ENCODE measurements at regions not wholly inside any gene's neighbourhood (a gene's known extent, or its start where the extent isn't known, plus 50 kb on each side); places are given as distances from the start of the nearest gene placed in this dataset.

DNA sequence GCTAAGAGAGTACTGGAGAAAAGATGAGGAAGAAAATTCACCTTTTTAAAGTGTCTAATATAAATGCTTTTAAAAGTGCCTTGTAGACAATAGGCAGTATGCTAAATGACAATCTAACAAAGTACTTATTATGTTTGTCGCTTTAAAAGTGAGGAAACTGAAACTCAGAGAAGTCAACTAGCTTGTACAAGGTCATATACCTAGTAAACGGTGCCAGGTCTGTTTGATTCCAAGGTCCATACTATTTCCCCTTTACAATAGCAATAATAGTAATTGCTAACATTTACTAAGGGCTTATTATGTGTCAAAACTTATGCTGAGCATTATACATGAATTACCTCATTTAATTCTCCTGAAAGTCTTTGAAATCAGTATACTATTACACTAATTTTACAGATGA lies 328.6 kb upstream of the SLC24A2 start:
- DNase-seq (ENCODE audit: low spot score): no peak

DNA sequence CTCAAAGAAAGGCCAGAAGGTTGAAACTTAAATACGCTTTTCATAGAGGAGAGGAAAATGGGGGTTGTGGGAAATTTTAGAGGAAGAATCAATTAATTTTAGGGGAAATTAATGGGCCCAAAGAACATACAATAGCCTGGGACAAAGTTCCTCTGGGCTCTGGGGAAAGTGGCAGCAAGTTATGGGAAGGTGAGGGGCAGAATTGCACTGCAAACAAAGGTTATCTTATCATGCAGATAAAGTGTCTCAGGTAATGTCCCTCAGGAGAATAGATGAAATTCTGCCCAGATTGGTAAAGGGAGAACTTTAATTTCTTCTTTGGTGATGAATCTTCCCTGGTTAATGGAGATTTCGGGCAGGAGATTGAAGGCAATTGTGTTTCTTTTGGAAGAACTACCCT lies 326.1 kb upstream of the SLC24A2 start:
- no peak for DNase-seq (ENCODE audit: low spot score)

DNA sequence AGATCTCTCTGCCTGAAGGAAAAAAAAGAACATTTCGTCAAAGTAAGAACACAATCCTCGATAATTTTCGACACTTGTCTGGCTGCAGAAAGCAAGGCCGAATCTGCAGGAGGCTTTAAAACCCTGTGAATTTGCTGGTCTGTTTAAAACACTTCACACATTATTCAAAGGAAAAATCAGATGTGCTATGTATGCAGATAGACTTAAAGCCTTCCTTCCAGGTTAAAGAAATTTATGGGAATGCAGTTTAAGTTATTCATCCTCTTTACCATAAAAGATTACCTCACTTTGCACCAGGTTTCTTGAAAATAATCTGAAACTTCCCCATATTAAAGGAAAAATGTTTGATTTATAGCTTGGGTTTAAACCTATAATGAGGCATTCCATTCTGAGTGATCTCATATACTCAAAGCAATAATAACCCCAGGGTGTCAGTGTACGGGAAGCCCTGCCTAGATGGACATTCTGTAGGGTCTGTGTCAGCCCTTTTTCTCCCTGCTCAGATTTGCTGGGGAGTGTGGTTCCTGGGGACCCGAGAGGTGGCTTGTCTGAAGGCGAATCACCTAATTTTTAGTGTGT lies 323.5 kb upstream of the SLC24A2 start:
- DNase-seq (ENCODE audit: low spot score): no peak

DNA sequence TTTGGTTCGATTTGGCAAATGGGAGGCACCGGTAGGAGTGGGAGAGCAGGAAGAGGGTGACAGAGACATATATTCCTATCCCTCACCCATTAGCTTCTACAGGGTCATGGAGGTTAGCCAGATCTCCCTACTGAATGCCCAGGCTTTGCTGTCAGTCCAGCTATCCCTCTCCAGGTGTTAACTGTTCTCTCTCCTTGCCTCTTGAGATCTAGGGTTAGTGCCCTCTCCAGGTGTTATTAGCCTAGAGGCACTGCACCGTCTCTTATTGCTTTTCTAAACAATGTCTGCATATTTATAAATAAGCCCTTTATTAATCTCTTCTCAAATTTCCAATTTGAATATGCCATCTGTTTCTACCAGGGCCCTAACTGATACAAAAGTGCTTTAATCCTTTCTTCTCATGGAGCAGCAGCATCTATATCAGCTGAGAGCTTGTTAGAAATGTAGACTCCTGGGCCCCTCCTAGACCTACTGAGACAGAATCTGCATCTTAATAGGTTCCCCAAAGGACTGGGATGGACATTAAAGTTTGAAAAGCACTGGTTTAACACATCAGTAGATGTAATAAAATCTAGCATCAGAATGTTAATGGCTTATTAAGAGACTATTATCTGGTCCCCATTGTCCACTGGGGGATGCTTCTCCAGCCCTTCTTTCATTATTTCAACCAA lies 322.5 kb upstream of the SLC24A2 start:
- DNase-seq (ENCODE audit: low spot score): no peak

DNA sequence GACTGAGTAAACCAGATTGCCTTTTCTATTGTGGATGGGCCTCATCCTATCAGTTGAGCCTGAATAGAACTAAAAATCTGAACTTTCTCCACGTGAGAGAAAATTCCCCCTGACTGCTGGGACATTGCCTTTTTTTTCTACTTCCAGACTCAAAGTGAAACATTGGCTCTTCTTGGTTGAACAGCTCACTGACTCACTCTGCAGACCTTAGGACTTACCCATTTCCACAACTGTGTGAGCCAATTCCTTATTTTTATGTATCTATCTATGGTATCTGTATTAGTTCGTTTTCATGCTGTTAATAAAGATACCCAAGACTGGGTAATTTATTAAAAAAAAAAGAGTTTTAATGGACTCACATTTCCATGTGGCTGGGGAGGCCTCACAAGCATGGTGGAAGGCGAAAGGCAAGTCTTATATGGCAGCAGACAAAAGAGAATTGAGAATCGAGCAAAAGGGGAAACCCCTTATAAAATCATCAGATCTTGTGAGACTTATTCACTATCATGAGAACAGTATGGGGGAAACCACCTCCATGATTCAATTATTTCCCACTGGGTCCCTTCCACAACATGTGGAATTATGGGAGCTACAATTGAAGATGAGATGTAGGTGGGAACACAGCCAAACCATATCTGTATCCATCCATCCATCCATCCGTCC lies 306.7 kb upstream of the SLC24A2 start:
- no peak for DNase-seq (ENCODE audit: low spot score)

DNA sequence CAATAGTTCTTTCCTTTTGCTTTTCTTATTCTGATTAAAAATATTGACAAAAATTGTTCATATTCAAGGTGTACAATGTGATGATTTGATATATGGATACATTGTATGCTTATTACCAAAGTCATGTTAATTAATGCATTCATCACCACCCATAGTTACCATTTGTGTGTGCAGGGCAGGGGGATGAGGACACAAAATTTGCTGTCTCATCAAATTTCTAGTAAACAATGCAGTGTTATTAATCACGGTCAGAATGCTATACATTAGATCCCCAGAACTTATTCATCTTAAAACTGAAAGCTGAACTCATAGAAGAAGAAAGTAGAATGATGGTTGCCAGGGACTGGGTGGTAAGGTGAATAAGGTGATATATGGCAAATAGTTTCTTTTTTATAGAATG lies 303.7 kb upstream of the SLC24A2 start:
- no peak for DNase-seq (ENCODE audit: low spot score)

DNA sequence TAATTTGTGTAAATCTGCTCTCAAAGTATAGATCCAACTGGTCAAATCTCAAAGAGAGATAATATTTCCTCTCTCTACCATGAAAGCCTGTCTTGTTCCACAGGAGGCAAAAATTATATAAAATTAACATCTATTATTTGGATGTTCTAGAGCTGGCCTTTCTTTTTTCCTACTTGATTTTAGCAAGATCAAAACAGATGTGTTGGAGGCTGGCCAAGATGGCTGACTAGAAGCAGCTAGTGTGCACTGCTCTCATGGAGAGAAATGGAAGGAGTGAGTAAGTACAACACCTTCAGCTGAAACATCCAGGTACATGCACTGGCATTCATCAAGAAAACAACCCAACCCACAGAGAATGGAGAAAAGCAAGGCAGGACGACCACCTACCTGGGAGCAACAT lies 298.6 kb upstream of the SLC24A2 start:
- DNase-seq (ENCODE audit: low spot score): no peak

DNA sequence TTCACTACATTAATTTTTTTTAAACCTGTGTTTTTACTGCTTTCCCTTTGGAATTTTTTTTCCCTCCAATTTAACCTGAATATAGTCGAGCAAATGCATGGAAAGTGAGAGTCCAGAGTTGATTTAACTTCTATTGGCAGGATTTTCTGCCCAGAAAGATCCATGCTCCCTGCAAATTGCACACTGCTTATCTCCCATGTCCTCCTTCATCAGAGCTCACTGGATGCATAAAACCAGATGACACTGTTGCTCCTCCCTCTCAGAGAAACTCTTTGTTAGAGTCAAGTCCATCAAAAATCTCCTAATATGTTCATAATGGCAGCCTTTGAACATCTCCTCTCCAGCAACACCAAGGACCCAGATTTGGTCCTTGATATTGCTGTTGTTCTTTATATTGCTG lies 297.0 kb upstream of the SLC24A2 start:
- no peak for DNase-seq (ENCODE audit: low spot score)

DNA sequence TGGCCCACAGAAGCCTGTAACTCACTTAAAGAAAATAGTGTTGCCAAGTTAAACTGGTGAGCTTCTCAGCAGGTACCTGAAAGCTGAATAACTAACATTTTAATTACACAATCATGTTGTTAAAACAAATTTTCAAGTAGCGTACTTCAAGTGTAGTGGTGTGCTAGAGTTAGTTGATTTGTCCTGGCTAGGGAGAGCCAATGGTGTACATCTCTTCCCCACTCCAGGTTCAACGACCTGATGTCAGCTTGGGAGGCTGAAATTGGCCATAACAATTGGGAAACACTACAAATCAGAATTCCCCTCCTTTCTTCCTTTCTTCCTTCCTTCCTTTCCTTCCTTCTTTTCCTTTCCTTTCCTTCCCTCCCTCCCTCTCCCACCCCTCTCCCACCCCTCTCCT lies 295.3 kb upstream of the SLC24A2 start:
- DNase-seq (ENCODE audit: low spot score): no peak

DNA sequence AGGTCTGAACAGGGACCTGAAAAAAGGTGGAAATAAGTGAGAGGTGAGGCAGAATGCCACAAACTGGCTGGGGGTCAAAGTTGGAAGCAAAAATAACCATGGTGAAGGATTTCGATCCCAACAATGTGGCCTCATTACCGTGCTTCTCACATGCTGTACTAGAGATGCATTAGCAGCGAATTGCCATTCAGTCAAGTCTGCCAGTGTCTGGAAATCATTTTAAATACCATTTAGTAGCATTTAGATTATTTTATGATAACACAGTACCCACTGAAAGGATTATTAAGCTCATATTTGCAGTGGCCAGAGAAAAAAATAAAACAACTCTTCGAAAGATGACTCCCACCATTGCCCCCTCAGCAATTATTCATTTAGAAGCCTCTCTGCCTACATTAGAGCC lies 294.6 kb upstream of the SLC24A2 start:
- no peak for DNase-seq (ENCODE audit: low spot score)

DNA sequence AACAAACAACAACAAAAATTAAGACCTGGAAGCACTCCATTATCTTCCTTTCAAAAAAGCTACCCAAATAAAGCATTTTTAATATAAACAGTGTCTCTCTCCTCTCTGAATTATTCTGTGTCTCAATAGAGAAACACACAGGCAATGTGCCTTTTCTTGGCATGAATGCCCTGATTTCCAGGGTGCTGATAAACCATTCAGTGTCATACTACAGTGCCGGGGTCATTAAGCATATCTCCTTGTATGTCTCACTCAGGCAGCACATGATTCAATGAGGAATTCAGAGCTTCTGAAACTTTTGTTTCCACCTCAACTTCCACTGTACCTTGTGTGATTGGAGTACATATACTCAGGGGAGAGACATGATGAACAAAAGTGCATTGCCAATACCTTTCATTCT lies 294.0 kb upstream of the SLC24A2 start:
- DNase-seq (ENCODE audit: low spot score): no peak

DNA sequence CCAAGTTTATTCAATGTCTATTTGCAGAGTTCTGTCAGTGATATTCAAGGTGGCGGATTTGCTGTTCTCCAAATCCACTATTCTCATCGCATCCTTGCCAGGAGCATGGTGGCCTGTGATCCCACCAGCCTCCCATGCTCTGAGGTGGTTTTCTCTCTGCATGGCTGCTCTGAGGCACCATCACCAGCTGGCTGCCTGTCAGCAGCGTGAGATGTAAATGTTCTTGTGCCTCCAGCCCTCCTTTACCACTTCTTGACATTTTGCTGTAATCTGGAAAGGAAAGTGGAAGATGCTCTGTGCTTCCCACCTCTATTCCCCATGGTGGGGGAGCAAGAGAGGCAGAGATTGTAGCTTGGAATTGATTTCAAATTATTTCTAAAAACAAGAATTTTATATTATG lies 293.6 kb upstream of the SLC24A2 start:
- DNase-seq (ENCODE audit: low spot score): no peak

DNA sequence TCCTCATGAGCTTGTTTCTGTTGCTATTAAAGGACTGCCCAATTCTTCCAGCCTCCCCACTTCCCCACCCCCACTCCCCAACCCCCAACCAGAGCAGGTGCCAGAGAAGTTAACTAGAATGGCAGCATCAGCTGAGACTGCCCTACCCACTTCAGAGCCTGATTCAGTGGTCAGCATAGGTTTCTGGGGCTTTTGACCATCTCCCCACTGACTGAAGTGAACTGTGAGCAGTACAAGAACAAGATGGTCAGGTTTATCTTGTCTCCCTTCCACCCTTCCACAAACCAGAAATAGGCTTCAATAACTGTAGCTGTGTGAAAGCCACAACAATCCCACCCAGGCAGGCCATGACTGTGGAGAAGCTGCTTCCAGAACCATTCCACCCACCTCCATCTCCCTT lies 289.4 kb upstream of the SLC24A2 start:
- no peak for DNase-seq (ENCODE audit: low spot score)

DNA sequence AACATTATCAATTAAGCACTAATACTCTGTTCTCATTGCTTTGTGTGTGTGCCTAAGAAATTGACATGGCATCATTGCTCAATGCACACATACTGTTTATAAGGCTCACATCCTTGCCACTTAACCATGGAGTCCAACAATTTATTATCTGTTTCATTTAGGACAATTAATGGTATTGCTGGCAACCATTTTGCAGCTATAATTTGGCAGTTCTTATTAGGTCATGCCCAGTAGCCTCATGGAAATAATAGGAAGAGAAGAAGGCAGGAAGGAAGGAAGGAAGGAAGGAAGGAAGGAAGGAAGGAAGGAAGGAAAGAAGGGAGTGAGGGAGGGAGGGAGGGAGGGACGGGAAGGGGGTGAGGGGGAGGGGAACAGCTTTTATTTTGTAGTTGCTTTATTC lies 285.5 kb upstream of the SLC24A2 start:
- no peak for DNase-seq (ENCODE audit: low spot score)

DNA sequence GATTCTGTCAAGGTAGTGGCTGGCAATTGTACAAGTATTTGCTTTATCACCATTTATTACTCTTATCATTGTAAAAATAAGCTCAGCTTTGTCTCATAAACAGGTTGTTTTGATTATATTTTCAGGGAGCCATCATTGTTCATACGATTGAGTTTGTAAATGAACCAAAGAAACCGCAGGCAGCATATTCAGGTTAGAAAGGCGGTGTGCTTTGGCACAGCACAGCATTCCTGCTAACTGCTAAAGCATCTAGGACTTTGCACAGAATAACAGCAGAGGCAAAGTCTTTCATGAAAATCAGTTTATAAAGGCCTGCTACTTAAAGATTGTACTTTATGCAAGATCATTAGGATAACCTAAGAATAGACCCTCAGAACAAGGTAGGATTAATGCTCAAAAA lies 281.5 kb upstream of the SLC24A2 start:
- DNase-seq (ENCODE audit: low spot score): no peak

DNA sequence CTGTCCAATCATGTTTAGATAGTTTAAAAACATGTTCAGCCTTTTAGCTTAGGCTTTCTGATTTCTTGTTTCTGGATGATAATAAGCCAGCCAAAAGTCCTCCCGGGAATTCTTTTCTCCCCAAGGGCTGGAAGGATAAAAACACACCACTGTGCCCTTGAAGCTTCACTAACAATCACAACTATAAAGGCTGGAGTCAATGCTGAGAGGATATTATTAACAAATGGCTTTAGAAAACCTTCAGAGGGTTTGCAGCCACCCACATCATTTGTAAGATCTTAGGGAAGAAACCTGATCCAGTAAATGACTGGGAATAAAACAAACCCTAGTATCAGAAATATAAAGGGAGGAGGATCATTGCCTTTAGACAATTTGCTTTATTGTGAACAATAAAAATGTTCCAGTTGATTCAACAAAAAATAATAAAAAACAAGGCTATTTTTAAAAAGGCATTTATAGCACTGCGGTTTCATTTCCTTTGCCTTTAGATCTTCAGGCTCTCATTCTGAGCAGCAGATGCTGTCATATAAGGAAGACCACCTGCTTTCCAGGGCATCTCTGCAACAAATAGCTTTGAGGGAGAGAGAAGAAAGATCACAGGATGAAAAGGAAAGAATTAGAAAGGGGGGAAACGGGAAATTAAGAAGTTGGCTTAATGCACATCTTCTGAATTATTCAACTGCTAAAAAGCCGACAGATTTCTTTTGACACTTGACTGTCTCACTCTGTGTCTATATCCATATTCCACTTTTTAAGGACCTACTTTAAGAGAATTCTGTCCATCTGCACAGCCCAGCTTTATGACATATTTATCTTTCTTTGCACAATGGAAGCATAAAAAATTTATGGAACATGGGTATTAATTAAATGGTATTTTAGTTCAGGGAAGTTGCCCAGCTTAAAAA lies 277.2 kb upstream of the SLC24A2 start:
- peak; percentile 32 for DNase-seq (ENCODE audit: low spot score)

DNA sequence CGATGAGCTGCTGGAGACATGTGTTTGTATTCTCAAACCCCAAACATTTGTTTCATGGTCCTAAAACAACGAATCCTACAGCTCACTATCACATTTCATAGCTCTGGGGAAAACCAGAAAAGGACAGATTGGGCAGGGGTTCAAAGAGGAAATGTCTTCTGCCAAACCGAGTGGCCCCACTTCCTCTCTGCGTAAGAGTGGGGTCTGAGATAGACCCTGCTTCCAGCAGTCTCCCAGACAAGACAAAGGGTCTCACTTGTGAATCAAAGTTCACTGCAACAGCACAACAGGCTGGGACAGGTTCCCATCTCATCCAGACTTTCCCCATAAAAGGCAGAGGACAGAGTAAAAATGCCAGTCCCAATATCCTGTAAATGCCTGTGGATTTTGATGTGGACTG lies 276.2 kb upstream of the SLC24A2 start:
- DNase-seq (ENCODE audit: low spot score): no peak

DNA sequence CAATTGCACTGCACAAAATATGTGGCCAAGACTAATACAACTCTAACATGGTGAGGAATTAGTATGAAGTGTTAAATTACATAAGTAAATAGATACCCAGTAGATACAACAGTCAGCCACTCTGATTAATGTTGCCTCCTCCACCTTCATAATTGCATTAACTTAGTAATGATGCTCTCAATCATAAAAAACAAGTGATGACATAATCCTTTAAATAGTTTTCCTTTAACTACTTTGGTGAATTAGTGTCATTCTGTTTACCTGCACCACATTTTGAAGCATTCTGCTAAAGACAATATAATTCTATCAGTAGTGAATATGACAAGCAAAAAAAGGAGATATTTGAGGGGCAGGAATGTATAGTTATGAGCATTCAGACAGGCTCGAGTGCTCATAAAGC lies 265.9 kb upstream of the SLC24A2 start:
- DNase-seq (ENCODE audit: low spot score): no peak

DNA sequence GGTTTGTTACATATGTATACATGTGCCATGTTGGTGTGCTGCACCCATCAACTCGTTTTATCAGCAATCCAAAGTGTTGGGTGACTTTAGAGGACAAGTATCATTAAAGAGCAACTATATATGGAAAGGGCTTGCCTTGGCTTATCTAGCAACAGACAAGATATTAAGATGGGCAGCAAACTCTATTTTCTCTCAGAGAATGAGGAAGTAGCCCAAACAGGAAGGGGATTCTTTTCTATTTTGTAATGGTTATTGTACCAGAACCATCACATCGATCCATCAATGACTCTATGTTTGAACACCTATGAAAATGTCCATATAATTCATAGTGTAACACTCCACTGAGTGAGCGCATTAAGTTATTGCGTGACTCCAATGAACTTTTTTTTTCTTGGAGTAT lies 260.1 kb upstream of the SLC24A2 start:
- DNase-seq (ENCODE audit: low spot score): no peak

DNA sequence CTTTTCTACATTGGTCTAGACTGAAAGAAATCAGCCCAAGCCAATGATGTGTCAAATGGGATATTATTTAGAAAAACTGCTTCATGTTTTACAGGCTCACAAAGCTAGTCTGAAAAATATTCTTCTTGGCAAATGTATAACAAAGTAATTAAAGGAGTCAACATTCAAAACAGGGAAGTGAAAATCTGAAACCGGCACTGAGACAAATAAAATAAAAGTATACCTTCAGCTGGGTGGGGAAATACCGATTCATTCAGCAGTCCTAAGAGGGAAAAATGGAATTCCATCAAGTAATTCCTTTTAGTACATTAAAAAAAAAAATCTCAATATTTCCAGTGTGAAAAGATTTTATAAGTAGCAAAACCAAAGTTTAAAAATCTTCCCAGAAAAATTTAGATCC lies 259.6 kb upstream of the SLC24A2 start:
- DNase-seq (ENCODE audit: low spot score): no peak

DNA sequence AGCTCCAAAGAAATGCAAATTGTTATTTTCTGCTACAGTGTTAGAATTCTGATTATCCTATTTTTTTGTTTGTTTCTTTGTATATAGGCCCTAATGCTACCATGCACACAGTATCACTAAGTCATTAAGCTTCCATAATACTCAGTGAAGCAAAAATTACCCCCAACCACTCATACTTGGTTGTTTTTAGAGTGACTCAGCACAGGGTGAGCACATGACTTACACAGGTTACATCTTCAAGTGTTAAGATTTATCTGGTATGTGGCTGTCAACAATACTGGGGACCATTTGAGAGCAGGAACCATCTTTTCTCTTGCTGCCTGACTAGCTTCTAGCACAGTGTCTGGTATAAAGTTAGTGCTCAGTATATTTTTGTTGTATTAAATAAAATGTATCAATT lies 255.8 kb upstream of the SLC24A2 start:
- no peak for DNase-seq (ENCODE audit: low spot score)

DNA sequence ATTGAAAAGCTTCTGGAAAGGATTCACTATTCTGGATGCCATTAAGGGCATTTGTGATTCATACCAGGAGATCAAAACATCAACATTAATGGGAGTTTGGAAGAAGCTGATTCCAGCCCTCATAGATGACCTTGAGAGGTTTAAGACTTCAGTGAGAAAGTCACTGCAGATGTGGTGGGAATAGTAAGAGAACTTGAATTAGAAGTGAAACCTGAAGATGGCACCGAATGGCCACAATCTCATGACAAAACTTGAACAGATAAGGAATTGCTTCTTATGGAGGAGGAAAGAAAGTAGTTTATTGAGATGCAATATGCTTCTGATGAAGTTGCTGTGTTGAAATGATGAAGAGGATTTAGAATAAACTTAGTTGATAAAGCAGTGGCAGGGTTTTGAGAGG lies 254.6 kb upstream of the SLC24A2 start:
- no peak for DNase-seq (ENCODE audit: low spot score)

DNA sequence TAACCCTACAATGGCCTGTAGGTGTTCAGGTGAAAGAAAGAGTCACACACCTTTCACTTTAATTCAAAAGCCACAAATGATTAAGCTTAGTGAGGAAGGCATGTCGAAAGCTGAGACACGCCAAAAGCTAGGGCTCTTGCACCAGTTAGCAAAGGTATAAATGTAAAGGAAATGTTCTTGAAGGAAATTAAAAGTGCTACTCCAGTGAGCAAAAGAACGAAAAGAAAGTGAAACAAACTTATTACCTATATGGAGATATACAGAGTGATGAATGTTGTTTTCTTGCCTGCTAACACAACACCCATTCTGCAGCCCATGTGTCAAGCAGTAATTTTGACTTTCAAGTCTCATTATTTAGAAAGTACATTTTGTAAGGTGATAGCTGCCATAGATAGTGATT lies 254.2 kb upstream of the SLC24A2 start:
- no peak for DNase-seq (ENCODE audit: low spot score)
